CD4-positive, alpha-beta T cell treated with Interleukin-2 at 100 ng/mL for 4 hours (primary cell): ENCODE measurements at regions not wholly inside any gene's neighbourhood (a gene's known extent, or its start where the extent isn't known, plus 50 kb on each side); places are given as distances from the start of the nearest gene placed in this dataset.
"Not testable (repeated sequence)": the region's sequence is repeated elsewhere in the genome, so short reads cannot be mapped to it uniquely, and the experiment has no call there.

Experiments
- DNase-seq: peaks from one replicate; pipeline ENCODE4 v3.0.0-alpha.2; 2020; ENCODE audit warnings: low spot score

- DNase-seq: no peak
Measured at GRCh38 chr2:200102971-200103370, 147.6 kb downstream of the MAIP1 start.

DNA sequence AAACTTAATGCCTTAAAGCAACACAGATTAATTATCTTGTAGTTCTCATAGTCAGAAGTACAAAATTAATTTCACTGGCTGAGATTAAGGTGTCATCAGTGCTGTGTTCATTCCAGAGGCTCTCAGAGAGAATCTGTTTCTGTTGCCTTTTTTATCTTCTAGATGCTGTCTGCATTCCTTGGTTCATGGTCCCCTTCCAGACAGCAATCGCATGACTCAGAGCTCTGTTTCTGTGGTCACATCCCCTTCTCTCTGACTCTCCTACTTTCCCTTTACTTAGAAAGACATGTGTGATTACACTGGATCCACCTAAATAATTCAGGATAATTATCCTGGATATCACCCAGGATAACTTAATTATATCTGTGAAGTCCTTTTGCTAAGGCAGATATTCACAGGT lies 148.6 kb downstream of the MAIP1 start:
- no peak for DNase-seq

GRCh38 chr2:200107514-200108217 lies 152.3 kb downstream of the MAIP1 start:
- DNase-seq: no peak

DNA sequence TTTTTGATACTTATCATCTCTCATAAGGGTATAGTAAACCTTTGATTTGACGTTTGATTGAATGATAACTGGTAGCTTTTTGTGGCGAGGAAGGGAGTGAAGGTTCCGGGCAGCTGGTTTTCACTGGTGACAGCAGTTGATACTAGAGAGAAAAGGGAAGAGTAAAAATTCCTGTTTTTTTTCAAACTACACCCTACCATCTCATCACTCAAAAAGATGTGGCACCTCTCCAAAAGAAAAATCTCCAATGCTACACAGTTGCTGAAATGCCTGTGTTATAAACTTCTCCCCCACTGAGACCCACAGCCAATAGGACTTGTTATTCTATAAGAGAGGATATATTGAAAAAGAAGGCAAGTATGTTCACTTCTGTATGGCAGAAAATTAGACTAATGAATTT lies 154.0 kb downstream of the MAIP1 start:
- no peak for DNase-seq

GRCh38 chr2:200110381-200110780 lies 155.0 kb downstream of the MAIP1 start:
- DNase-seq: no peak

DNA sequence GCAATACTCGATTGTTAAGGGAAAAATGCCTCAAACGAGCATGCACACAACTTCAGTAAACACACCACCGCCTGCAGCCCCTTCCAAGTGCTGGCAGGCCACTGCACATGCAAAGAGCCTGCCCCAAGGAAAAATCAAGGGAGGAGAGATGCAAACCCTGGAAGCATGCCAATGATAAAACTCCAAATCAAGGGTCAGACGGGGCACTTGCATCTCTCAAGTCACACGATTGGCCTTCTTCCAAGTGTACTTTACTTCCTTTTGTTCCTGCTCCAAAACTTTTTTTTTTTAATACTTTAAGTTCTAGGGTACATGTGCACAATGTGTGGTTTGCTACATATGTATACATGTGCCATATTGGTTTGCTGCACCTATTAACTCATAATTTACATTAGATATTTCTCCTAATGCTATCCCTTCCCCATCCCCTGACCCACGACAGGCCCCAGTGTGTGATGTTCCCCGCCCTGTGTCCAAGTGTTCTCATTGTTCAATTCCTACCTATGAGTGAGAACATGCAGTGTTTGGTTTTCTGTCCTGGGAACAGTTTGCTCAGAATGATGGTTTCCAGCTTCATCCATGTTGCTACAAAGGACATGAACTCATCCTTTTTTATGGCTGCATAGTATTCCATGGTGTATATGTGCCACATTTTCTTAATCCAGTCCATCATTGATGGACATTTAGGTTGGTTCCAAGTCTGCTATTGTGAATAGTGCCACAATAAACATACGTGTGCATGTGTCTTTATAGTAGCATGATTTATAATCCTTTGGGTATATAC lies 157.8 kb downstream of the MAIP1 start:
- DNase-seq: not testable (repeated sequence)

DNA sequence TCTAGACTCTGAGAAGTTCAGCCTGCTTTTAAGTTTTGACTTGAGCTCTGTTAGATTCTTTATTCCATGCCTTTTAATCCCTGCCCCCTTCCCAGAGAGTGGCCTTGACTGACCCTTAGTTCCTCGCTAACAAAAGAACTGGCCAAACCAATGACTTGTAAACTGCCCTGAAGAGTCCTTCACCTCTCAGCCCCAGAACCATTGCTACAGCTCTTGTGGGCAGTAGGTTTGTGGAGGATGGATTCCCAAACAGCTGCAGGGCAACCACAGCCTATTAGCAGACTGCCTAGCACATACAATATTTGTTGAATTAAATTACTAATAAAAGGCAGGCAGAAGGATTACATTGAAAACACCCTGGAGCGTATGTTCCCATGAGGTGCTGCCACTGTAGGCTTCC lies 163.9 kb downstream of the MAIP1 start:
- no peak for DNase-seq

- DNase-seq: no peak
Measured at GRCh38 chr2:200121931-200122330, 166.5 kb downstream of the MAIP1 start.

DNA sequence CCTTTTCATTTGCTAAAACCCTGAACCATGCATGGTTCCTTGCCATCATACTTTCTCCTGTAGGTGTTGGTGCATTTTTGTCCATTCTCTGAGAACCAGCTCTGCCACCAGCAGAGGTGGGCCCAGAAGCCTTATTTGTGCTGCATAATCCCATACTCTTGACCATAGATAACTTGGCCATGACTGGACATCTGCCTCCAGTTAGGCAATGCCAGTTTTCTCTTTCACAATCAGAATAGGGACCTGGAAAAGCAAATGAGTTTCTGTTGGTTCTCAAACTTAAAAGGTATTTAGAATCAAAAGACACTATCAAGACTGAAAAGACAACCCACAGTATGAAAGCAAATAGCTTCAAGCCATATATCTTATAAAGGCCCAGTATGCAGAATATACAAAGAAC lies 167.3 kb downstream of the MAIP1 start:
- DNase-seq: no peak

GRCh38 chr2:200124665-200125368 lies 169.4 kb downstream of the MAIP1 start:
- DNase-seq: not testable (repeated sequence)

- no peak for DNase-seq
Measured at GRCh38 chr2:200125444-200126284, 170.3 kb downstream of the MAIP1 start.

- not testable (repeated sequence) for DNase-seq
Measured at GRCh38 chr2:200126285-200126670, 170.9 kb downstream of the MAIP1 start.

DNA sequence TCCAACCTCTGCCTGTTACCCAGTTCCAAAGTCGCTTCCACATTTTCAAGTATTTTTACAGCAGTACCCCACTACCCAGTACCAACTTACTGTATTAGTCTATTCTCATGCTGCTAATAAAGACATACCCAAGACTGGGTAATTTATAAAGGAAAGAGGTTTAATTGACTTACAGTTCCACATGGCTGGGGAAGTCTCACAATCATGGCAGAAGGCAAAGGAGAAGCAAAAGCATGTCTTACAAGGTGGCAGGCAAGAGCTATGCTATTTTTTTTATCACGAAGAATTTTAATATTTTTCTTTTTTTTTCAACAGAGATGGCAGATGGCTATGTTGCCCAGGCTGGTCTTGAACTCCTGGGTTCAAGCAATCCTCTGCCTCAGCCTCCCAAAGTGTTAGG lies 171.3 kb downstream of the MAIP1 start:
- DNase-seq: not testable (repeated sequence)

DNA sequence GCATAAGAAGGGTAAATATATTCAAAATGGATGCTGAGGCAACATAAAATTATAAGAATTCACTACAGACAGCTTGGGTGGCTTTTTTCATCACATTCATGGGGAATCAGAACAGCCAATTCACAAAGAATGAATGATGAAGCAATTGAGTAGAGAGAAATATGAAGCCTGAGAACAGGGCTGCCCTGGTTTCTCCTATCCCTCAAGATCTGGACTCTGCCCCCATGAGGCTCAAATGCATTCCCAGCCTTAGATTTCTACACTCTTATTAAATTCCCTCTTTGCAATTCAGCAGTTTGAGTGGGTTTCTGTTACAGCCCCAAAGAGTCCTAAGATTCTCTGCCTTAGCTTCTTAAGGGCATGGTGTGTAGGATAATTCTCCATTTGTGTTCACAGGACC lies 172.5 kb downstream of the MAIP1 start:
- DNase-seq: no peak

DNA sequence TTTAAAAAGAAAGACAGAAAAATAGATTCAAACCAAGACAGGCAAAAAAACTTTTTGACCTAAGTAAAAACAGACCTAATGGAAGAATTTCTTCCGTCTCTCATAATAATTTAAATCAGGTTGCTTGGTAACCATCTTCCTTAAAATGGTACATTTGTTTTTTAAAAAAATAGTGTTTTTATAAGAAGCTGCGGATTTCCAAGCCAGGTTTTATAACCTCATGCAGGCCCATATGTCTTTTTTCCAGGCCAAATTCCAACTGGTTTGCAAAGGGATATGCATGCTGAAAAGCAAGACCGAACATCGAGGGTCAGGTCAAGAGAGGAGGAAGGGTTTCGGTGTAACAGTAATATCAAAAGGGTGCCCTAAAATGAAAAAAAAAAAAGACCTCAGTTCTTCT lies 172.9 kb downstream of the MAIP1 start:
- no peak for DNase-seq

DNA sequence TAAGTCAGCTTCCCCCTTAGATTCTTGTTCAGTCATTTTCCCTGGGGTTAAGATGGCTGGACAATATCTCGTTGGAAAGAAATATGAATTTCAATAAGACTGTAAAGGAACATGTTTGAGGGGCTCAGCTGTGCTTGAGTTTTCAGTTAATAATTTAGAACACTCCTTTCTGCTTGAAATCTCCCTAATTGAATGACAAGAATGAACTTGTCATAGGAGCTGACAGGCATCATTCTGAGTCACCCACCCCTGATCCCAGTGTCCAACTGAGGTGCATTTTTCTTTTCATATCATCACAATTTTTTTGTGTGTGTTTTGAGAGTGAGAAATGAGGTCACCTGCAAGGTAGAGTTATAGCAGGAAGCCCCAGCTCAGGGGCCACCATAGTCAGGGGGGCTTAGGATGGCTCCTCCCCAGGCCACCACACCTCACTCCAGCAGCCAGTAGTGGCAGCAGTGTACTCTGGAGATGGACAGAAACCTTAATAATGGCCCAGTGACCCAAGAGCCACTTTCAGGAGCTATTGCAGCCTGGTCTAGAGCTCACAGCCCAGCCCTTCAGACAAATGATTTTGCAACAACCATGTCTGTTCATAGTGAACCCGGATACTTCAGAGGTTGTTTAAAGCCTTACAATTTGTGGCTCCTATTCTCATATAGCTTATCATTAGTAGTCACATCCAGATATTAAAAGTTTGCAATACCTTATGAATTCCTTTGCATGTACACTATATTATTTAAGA lies 174.5 kb downstream of the MAIP1 start:
- DNase-seq: no peak

- DNase-seq: no peak
Measured at GRCh38 chr2:200130762-200131166, 175.4 kb downstream of the MAIP1 start.

DNA sequence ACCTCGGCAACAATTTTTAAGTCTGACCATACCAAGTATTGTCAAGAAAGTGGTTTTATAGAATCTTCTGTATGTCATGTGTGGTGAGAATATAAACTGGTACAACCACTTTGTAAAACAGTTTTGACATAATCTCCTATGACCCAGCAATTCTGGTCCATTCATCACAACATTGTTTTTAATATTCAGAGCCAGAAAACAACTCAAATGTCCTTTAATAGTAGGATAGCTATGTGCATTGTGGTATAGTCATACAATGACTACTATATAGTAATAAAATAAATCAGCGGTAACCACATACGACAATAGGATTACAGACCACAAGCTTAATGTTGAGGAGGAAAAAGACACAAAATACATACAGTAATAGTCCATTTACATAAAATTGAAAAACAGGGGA lies 175.2 kb upstream of the SPATS2L start:
- no peak for DNase-seq

DNA sequence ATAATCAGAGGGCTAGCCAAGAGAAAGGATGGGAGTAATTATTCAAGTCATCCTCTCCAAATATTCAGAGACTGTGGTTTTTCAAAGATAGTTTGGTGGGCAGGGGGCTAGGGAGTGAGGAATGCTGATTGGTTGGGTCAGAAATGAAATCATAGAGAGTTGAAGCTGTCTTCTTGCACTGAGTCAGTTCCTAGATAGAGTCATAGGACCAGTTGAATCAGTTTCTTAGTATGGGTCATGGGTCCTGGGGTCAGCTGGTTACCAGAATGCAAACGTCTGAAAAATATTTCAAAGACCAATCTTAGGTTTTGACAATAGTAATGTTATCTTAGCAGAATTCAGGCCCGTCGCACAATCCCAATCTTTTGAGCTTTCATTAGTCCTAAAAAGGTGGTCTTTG lies 171.4 kb upstream of the SPATS2L start:
- no peak for DNase-seq

- DNase-seq: no peak
Measured at GRCh38 chr2:200136655-200137054, 169.8 kb upstream of the SPATS2L start.

DNA sequence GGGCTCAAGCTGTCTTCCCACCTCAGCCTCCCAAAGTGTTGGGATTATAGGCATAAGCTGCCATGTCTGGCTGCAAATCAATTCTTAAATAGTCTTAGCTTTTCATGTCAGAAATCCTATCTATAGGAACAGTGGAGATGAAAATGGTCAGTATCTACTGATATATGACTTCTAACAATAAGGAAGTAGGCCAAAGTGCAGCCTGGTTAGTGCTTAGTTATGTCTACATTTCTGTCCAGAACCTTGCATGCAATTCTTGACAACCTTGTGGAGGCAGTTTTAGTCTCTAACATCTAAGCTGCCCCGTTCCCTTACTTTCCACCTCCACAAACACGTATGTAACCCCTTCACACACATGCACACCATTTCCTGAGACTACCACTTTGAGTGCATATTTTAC lies 169.2 kb upstream of the SPATS2L start:
- no peak for DNase-seq
